Glomerular endothelial cell (primary cell): ENCODE measurements at regions not wholly inside any gene's neighbourhood (a gene's known extent, or its start where the extent isn't known, plus 50 kb on each side); places are given as distances from the start of the nearest gene placed in this dataset.
"Not testable (repeated sequence)": the region's sequence is repeated elsewhere in the genome, so short reads cannot be mapped to it uniquely, and the experiment has no call there.

Source experiments
- DNase-seq: peaks from one replicate; pipeline ENCODE4 v3.0.0-alpha.2; 2011; ENCODE audit warnings: low read depth, low spot score; ENCODE audit errors: extremely low read depth

DNA sequence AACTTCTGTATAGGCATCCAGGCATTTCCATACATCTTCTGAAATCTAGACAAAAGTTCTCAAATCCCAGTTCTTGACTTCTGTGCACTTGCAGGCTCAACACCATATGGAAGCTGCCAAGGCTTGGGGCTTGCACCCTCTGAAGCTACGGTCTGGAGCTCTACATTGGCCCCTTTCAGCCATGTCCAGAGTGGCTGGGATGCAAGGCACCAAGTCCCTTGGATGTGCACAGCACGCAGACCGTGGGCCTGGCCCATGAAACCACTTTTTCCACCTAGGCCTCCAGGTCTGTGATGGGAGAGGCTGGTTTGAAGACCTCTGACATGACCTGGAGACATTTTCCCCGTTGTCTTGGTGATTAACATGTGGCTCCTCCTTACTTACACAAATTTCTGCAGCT, 1645.1 kb downstream of the REEP3 start:
- no peak for DNase-seq

DNA sequence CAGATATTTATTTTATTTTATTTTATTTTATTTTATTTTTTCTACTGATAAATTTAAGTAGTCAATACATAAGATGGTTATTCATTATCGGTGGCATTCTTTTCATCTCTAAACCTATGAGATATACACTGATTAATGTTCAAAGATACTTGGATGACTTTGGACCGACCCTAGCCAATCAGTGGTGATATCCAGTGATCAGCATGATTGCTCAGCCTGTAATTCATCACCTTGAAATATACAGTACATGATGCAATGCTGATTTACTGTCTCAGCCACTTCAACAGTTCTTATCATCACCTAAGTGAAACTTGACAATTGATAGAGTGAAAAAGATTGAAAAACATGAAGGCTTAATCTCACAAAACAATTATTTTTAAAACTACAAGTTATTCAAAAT, 1651.0 kb downstream of the REEP3 start:
- no peak for DNase-seq

DNA sequence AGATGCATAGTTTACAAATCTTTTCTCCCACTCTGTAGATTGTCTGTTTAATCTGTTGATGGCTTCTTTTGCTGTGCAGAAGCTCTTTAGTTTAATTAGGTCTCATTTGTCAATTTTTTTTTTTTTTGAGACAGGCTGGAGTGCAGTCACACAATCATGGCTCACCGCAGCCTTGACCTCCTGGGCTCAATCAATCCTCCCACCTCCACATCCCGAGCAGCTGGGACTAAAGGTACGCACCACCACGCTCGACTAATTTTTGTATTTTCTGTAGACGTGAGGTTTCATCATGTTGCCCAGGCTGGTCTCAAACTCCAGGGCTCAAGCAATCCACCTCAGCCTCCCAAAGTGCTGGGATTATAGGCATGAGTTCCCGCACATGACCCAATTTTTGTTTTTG, 1655.8 kb downstream of the REEP3 start:
- DNase-seq: no peak

DNA sequence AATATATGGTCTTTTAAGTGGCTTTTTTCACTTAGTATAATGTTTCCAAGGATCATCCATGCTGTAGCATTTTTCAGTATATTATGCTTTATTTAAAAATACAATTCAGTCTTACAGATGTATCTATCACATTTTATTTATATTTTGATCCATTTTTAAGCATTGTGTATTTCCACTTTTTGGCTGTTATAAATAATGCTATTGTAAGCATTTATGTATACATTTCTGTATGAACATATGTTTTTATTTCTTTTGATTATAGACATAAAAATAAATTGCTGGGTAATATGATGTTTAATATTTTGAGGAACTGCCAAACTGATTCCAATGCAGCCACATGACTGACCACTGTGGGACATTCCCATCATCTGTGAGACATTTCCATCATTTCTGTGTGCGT, 1662.0 kb downstream of the REEP3 start:
- DNase-seq: no peak

DNA sequence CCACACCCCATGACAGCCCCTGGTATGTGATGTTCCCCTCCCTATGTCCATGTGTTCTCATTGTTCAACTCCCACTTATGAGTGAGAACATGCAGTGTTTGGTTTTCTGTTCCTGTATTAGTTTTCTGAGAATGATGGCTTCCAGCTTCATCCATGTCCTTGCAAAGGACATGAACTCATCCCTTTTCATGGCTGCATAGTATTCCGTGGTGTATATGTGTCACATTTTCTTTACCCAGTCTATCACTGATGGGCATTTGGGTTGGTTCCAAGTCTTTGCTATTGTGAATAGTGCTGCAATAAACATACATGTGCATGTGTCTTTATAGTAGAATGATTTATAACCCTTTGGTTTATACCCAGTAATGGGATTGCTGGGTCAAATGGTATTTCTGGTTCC, 1665.5 kb downstream of the REEP3 start:
- not testable (repeated sequence) for DNase-seq

DNA sequence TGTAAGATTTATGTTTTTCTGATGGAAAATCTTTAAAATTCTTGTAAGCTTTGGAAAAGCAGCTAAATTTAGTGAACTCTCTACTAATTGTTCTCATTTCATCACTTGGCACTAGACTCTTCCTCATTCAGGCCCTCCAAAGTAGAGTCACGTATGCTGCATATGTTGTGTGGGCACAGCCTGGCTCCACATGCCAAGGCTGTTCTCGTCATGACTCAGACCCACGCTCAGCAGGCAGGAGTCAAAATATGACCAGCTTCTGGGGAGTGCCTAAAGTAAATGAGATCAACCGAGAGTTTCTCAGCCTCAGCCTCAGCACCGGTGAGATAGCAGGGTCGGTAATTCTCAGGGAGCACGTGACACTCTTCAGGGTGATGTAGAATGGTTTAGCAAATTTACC, 1672.9 kb downstream of the REEP3 start:
- no peak for DNase-seq

DNA sequence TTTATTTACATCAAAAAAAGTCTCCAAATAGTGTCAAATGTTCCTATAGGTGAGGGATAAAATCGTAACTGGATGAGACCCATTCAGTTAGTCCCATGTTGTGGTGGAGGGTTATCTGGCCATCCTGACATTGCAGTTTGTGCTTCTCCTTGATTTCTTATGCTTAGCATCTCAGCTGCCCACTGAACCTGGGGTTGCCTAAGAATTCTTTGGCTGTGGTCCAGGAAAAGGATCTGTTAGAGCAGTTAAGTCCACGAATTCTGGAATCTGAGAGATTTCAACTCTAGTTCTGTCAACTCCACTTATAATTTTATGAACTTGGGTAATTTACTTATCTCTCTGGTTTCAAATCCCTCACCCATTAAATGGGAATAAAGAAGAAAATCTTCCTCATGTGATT, 1673.4 kb downstream of the REEP3 start:
- no peak for DNase-seq

DNA sequence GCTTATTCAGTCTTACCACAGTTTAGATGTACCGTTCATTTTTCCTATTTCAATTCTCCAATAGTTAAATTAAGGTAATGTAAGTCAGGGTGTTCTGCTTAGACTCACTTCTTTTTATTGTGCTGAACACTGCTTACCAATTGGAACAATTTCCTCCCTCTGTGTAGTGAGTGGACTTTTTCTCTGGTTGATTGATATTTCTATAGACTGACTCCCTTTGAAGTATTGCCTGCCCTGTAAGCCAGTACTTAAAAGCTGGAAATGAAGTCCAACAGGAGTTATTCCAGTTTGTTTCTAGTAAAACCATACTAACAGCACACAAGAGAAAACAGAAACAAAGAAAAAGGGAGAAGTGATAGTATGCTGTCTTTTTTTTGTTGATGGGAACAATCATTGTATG, 1674.9 kb downstream of the REEP3 start:
- DNase-seq: no peak

DNA sequence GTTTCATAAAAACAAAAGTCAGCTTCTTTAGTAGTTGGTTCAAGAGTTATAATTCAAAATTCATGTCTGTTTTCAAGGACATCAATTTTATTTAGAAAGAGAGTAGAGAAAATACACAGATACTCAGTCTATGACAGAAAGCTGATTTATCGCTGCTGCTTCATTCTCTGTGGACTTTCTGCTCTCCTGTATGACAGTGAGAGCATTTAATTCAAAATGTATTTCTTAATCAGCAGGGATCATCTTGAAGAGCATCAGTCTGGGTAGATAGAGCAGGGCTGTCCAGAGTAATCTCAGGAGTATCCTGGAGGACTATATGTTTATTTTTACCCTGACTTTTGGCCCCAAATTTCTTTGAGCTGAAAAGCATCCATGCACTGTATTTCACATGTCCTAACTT, 1676.7 kb downstream of the REEP3 start:
- DNase-seq: no peak

DNA sequence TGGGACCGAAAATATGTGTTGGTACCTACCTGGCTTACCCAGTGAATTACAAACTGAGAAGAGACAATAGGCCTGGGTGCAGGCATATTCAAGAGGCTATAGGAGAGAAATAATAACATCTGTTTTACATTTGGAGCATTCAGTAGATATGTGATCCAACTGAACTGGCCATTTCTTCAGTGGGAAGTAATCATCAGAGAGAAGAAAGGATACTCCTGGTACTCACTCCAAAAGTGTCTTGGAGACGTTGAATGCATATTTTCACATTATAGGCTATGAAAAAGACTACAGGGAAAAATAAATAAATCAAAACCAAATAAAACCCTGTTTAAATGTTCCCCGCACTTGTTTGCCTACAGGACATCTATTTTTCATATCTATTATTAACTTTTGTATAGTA, 1680.3 kb downstream of the REEP3 start:
- no peak for DNase-seq

DNA sequence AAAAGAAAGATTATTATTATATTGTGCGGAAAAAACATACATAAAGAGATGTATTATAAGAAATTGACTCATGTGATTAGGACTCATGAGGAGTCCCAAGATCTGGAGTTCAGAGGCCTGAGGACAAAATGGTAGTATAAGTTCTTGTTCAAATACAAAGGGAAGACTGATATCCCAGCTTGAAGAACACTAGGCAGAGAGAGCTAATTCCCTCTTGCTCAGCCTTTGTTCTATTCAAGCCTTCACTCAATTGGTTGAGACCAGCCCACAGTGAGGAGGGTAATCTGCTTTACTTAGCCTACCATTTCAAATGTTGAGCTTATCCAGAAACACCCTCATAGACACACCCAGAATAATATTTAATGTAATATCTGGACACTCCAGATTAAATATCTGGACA, 1683.8 kb downstream of the REEP3 start:
- DNase-seq: no peak

DNA sequence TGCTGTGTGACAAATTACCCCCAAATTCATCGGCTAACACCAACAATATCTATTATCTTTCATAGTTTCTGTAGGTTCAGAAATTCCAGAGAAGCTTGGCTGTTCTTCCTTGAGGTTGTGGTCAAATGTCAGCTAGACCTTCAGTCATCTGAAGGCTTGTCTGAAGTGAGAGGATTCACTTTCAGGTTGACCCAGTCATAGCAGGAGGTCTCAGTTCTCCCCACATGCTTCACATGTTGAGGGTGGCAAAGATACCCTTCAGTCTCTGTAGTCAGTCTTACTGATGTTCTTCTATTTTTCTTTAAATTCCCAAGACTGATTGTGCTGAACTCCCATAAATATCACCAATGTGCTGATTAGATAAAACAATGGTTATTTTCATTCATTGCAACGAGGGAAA, 1692.0 kb downstream of the REEP3 start:
- DNase-seq: no peak

DNA sequence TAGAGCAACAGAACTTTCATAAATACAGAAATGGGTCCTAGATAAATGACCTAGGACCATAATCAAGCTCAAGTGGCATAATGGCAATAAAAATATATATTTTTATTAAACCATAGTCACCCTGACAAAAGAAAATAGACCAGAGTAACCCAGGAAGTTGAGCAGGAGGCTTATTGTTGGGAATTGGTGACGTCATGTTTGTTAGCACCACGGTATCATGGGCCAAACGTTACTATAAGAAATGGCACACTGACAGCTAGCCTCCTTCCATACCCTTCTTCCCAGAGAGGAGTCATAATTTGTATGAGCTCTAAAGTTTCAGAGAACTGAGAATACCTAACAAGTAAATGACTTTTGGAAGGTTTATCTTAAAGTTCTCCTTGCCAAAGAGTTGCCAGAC, 1698.2 kb downstream of the REEP3 start:
- no peak for DNase-seq

DNA sequence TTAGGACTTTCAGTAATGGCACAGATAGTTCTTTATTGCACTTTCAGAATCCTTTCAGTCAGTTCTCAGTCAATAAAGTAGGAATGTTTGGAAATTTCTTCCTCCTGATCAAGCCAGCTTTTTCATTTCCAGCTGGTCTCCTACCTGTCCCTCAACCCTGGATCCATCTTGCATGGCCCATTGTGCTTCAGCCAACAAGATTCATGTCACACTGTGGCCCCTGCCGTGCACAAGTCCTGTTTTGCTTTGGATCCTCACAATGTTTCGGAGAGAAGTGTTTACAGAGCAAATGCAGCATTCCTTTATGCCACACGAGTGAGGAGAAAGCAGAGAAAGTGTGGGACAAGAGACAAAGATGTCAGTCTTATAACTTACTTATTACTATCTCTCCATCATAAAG, 1694.7 kb upstream of the LRRTM3 start:
- no peak for DNase-seq

DNA sequence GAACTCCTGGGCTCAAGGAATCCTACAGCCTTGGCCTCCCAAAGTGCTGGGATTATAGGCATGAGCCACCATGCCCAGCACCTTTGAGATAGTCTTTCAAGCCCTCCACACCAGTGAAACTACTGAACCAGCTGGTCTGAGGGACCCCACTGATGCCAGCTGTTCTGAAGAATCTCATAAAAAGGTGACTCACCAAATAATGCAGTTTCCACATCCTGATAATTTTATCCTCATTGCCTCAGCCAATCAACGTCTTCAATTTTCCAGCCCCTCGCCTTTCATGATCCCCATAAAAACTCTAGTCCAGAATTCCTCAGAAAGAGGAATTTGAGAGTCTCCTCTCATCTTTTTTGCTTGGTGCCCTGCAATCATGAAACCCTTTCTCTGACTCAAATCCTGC, 1691.6 kb upstream of the LRRTM3 start:
- no peak for DNase-seq

DNA sequence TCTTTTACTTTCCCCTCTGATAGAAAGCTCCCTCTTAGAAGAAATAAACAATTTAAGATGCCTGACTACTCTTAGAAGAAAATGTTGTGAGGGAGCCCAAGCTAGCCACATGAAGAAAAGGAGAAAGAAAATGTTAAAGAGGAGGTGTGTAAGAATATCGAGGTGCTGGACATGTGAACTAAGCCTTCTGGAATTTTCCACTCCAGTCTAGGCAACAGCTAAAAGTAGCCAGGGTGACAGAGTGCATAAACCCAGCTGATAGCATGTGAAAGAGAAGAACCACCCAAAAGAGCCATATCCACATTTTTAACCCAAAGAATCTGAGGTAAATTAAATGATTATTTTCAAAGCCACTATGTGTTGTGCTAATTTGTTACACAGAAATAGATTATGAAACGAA, 1690.6 kb upstream of the LRRTM3 start:
- DNase-seq: no peak

DNA sequence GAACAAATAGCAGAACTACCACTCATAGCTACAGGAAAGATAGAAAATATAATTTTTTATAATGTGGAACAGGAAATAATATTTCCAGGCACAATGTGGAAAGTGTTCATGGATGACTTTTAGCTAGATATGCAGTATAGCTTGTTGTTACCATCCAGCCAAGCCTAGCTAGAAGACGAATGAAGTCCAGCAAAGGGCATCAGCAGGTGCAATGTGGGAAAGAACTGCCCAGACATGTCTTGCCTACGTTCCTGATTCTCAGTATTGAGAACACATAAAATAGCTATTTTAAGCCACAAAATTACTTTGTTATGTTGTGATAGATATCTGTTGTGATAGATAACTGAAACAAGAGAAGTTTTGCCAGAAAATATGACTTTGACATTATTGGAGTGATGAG, 1690.0 kb upstream of the LRRTM3 start:
- DNase-seq: no peak

DNA sequence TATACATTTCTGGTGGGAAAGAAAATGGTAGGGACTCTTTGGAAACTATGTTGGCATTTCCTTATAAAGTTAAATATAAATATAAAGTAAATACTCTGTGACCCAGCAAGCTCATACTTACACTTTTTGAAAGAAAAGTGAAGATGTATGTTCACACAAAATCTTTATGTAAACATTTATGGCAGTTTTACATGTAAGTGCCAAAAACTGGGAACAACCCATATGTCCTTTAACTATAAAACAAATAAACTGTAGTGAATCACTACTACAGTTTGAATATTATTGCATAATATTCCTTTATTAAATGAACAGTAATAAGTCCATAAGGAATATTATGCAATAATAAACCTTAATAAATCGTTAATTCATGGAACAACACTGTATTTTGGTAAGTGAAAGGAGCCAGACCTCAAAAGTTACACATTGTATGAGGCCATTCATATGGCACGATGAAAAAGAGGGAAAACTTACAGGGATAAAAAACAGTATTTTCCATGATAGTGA, 1660.3 kb upstream of the LRRTM3 start:
- DNase-seq: no peak

DNA sequence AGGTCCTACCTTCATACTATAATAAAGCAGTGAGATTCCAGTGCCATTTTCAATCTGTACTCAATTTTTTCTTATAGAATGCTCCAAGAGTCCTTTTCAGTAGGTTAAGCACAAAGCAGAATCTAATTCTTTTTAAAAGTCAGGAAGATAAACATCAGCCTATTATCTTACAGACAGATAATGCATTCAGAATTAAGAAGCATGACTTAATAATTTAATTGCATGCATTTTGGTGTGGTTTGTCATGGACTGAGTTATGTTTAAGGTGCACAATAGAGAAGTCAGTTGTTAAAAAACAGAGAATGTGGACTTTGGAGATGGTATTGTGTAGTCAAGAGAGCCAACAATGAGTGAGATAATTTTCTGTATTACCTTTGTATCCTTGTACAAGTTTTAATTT, 1656.3 kb upstream of the LRRTM3 start:
- DNase-seq: not testable (repeated sequence)

DNA sequence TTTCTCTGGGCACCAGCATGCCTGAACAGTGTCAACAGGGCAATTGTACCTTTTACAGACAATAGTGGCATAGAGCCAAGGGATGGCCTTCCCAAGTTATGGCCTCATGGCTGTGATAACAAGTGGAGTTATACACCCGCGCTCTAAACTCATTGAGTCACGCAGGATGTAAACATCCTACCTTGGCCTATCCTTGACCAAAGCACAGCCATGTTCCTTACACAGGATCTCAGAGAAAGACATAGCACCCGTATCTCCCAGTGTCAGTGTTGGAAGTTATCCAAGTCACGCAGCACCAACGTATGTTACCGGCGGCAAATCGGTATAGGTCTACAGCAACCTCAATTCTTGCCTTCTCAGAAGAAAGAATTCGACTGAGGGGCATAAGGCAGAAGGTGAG, 1654.9 kb upstream of the LRRTM3 start:
- DNase-seq: no peak

DNA sequence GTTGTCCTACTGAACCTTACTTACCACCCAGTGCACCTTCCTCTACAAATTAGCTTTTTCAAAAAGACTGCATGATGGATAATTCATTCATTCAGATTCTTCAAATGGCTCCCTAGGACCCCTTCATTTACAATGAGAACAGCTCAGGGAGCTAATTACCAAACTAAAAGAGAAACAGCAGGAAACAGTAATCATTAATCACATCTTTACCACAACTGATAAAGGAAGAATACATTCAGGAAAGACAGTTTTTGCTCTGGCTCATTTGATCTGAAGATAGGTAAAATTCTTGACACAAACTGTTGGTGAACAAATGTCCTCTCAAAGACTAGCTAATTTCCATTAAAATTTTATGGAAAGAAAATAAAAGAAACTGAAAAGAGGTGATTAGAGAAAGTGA, 1652.7 kb upstream of the LRRTM3 start:
- DNase-seq: no peak

DNA sequence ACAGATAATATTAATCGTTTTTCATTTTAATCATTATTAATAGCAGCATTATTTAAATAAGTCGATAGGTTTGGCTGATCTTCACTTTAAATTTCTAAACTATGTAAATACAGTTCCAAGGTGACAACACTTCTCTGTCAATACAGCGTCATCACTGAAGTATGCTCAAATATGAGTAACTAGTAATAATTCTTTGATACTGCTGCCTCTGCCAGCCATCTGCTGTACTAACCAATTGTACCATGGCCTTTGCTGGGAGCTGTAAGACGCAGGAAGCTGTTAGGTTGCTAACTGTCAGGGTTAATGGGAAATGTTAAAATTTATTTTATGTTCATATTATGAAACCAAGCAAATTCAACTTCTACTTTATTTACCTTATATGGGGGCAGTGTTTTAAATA, 1650.5 kb upstream of the LRRTM3 start:
- no peak for DNase-seq

DNA sequence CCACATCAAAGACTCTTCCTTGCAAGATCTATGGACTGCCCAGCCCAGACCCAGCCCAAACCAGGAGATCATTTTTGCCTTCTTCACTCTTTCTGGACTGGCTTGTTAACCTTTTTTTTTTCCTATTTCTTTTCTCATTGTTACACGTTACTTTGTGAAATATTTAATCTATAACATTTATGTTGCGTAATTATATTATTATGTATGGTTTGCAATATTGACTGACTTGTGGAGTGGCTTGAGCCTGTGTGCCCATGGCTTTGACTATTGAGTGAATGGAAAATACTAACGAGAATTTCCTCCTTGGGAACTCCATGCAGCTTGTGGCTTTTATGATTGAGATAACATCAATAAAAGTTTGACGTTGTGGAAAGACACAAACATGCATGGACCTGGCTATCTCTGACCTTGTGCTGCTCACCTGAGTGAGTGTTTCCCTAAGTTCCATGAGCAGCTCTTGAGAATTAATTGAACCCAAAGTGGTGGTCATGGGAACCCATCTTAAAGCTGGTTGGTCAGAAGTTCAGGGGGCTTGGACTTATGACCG, 1641.3 kb upstream of the LRRTM3 start:
- no peak for DNase-seq

DNA sequence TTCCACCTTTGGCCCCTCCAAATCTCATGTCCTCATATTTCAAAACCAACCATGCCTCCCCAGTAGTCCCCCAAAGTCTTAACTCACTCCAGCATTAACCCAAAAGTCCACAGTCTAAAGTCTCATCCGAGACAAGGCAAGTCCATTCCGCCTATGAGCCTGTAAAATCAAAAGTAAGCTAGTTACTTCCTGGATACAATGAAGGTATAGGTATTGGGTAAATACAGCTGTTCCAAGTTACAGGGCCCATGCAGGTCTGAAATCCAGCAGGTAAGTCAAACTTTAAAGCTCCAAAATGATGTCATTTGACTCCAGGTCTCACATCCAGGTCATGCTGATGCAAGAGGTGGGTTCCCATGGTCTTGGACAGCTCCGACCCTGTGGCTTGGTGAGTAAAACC, 1640.1 kb upstream of the LRRTM3 start:
- DNase-seq: not testable (repeated sequence)
